ENCODE measurements at regions not wholly inside any gene's neighbourhood (a gene's known extent, or its start where the extent isn't known, plus 50 kb on each side); places are given as distances from the start of the nearest gene placed in this dataset.
A peak's percentile ranks its signal among the peaks of the same experiment; 100 is the strongest.

- Histone ChIP-seq H3K4me1 (no peaks in the 10 kb centered on the region), H3K9me3 (no peaks in the 10 kb centered on the region; the same call in 1 of the 2 replicates), H3K36me3 (ENCODE audit: control insufficient read depth, insufficient read depth, low read length) (no peaks in the 10 kb centered on the region), H3K27me3 (replicated peaks; ENCODE audit: control insufficient read depth, insufficient read depth, low read length) (no peaks in the 10 kb centered on the region), H3K4me3 (ENCODE audit: low read depth, low read length) (no peak overlapping the region)
- Mint-ChIP-seq H3K4me1 (ENCODE audit: low read depth, unreplicated experiment) (no peaks in the 10 kb centered on the region), H3K4me3 (ENCODE audit: unreplicated experiment) (no peak overlapping the region), H3K9me3 (ENCODE audit: unreplicated experiment) (no peaks in the 10 kb centered on the region), H3K36me3 (ENCODE audit: insufficient read depth, unreplicated experiment) (no peaks in the 10 kb centered on the region), H3K27ac (ENCODE audit: unreplicated experiment) (no peak overlapping the region), H3K27me3 (ENCODE audit: insufficient read depth, unreplicated experiment) (peaks cover 13% of the 10 kb centered on the region)
- no peak for DNase-seq
- no TSS peak for BruUV-seq (replicated peaks)
- TF ChIP-seq CTCF (IDR thresholded peaks at IDR 0.05; ENCODE audit: insufficient read depth in 1 of 2, low read depth in 1 of 2, low read length in 1 of 2, severe bottlenecking in 1 of 2, unreplicated experiment in 1 of 2), result no peak
- ChIA-PET POLR2A (no interaction called here), CTCF (no interaction called here)
- intact Hi-C loops (cut with micrococcal nuclease; ENCODE audit: unreplicated experiment), result no loop called here
Observed at GRCh38 chr20:52785679-52786078, 186.5 kb upstream of the TSHZ2 start.

- Mint-ChIP-seq H3K36me3 (ENCODE audit: insufficient read depth, unreplicated experiment) (no peaks in the 10 kb centered on the region), H3K27ac (ENCODE audit: unreplicated experiment) (no peak overlapping the region), H3K9me3 (ENCODE audit: unreplicated experiment) (no peaks in the 10 kb centered on the region), H3K4me1 (ENCODE audit: low read depth, unreplicated experiment) (no peaks in the 10 kb centered on the region), H3K4me3 (ENCODE audit: unreplicated experiment) (no peak overlapping the region), H3K27me3 (ENCODE audit: insufficient read depth, unreplicated experiment) (peaks cover 20% of the 10 kb centered on the region)
- CTCF ChIA-PET, result no interaction called here
- peak; percentile 10 to 47 for TF ChIP-seq CTCF (IDR thresholded peaks at IDR 0.05; ENCODE audit: insufficient read depth in 1 of 2, low read depth in 1 of 2, low read length in 1 of 2, severe bottlenecking in 1 of 2, unreplicated experiment in 1 of 2)
- no peaks in the 10 kb centered on the region for H3K27me3 ChIP-seq (replicated peaks; ENCODE audit: control insufficient read depth, insufficient read depth, low read length)
- POLR2A ChIA-PET, result no interaction called here
- BruUV-seq (replicated peaks), result no TSS peak
- H3K9me3 ChIP-seq, result no peaks in the 10 kb centered on the region; the same call in 1 of the 2 replicates
- H3K36me3 ChIP-seq (ENCODE audit: control insufficient read depth, insufficient read depth, low read length), result no peaks in the 10 kb centered on the region
- peak in 1 of 2 experiments; percentile 44 for DNase-seq
- intact Hi-C loops (cut with micrococcal nuclease; ENCODE audit: unreplicated experiment), result no loop called here
- no peak overlapping the region for H3K4me3 ChIP-seq (ENCODE audit: low read depth, low read length)
- no peaks in the 10 kb centered on the region for H3K4me1 ChIP-seq
Observed at GRCh38 chr20:52783769-52784168, 188.4 kb upstream of the TSHZ2 start.

GRCh38 chr20:52780462-52780861, 191.7 kb upstream of the TSHZ2 start:
- H3K27ac Mint-ChIP-seq (ENCODE audit: unreplicated experiment), result no peak overlapping the region
- Histone ChIP-seq H3K27me3 (replicated peaks; ENCODE audit: control insufficient read depth, insufficient read depth, low read length) (no peaks in the 10 kb centered on the region), H3K4me3 (ENCODE audit: low read depth, low read length) (no peak overlapping the region), H3K4me1 (no peaks in the 10 kb centered on the region), H3K36me3 (ENCODE audit: control insufficient read depth, insufficient read depth, low read length) (no peaks in the 10 kb centered on the region), H3K9me3 (no peaks in the 10 kb centered on the region; the same call in 1 of the 2 replicates)
- ChIA-PET POLR2A (no interaction called here), CTCF (no interaction called here)
- intact Hi-C loops (cut with micrococcal nuclease; ENCODE audit: unreplicated experiment), result no loop called here
- peaks cover 16% of the 10 kb centered on the region for H3K27me3 Mint-ChIP-seq (ENCODE audit: insufficient read depth, unreplicated experiment)
- no peak for TF ChIP-seq CTCF (IDR thresholded peaks at IDR 0.05; ENCODE audit: insufficient read depth in 1 of 2, low read depth in 1 of 2, low read length in 1 of 2, severe bottlenecking in 1 of 2, unreplicated experiment in 1 of 2)
- no peaks in the 10 kb centered on the region for H3K9me3 Mint-ChIP-seq (ENCODE audit: unreplicated experiment)
- H3K36me3 Mint-ChIP-seq (ENCODE audit: insufficient read depth, unreplicated experiment), result no peaks in the 10 kb centered on the region
- no TSS peak for BruUV-seq (replicated peaks)
- no peaks in the 10 kb centered on the region for H3K4me1 Mint-ChIP-seq (ENCODE audit: low read depth, unreplicated experiment)
- no peak for DNase-seq
- H3K4me3 Mint-ChIP-seq (ENCODE audit: unreplicated experiment), result no peak overlapping the region
